PC-9 (cell line): ENCODE measurements at regions not wholly inside any gene's neighbourhood (a gene's known extent, or its start where the extent isn't known, plus 50 kb on each side); places are given as distances from the start of the nearest gene placed in this dataset.

ENCODE experiments used
- BruUV-seq: library from RNA; stranded (reverse); fragments of 400-500 nt; replicated peaks from 2 replicates; lab custom pipeline; 2021; lab: Mats Ljungman, UMichigan
- CTCF ChIA-PET: fragments of 300-600 bp; sonication (Branson Sonifier 250); formaldehyde crosslinking; loops from one replicate; lab custom pipeline; 2022; ENCODE audit warnings: antibody characterized with exemption; lab: Charles Lee
- POLR2A ChIA-PET: fragments of 300-600 bp; sonication (Branson Sonifier 250); formaldehyde crosslinking; loops from one replicate; lab custom pipeline; 2022; ENCODE audit warnings: antibody characterized with exemption; ENCODE audit not compliant: unreplicated experiment; lab: Charles Lee
- DNase-seq, 2 experiments: peaks; one replicate each; pipeline versions ENCODE4 v3.0.0 to v3.0.0-alpha.2; 2015 to 2022; ENCODE audit warnings: mixed read lengths in 1 of 2
- H2AFZ ChIP-seq: fragments of 200-600 bp; sonication (generic); 2 replicates; pipeline ENCODE4 v1.8.1; 2017; ENCODE audit warnings: antibody characterized with exemption
- H3F3A ChIP-seq: fragments of 200-600 bp; sonication (generic); 2 replicates; pipeline ENCODE4 v1.8.1; 2017; ENCODE audit warnings: antibody characterized with exemption, mild to moderate bottlenecking, low read depth; ENCODE audit not compliant: insufficient read depth
- H3K27ac ChIP-seq: fragments of 200-600 bp; sonication (generic); 2 replicates; pipeline ENCODE4 v1.6.1; 2016; ENCODE audit warnings: mixed run types
- H3K27me3 ChIP-seq: fragments of 200-600 bp; sonication (generic); 2 replicates; pipeline ENCODE4 v1.6.1; 2016; ENCODE audit warnings: low read depth, mixed run types; ENCODE audit not compliant: insufficient read depth
- H3K36me3 ChIP-seq: fragments of 200-600 bp; sonication (generic); 2 replicates; pipeline ENCODE4 v1.6.1; 2016; ENCODE audit warnings: low read depth, mixed run types
- H3K4me1 ChIP-seq: fragments of 200-600 bp; sonication (generic); replicated peaks from 2 replicates; pipeline ENCODE4 v1.6.1; 2016; ENCODE audit warnings: mixed run types; ENCODE audit not compliant: insufficient read depth
- H3K4me2 ChIP-seq: fragments of 200-600 bp; sonication (generic); 2 replicates; pipeline ENCODE4 v1.6.1; 2017; ENCODE audit warnings: mixed run types
- H3K4me3 ChIP-seq: fragments of 200-600 bp; sonication (generic); 2 replicates; pipeline ENCODE4 v1.6.1; 2016; ENCODE audit warnings: mixed run types
- H3K79me2 ChIP-seq: fragments of 200-600 bp; sonication (generic); 2 replicates; pipeline ENCODE4 v1.6.1; 2017; ENCODE audit warnings: low read depth, mixed run types
- H3K9me2 ChIP-seq: fragments of 200-600 bp; sonication (generic); 2 replicates; pipeline ENCODE4 v1.8.1; 2017; ENCODE audit warnings: mild to moderate bottlenecking; ENCODE audit not compliant: insufficient read depth
- H3K9me3 ChIP-seq: fragments of 200-600 bp; sonication (generic); 2 replicates; pipeline ENCODE4 v1.8.1; 2016; ENCODE audit warnings: low read depth; ENCODE audit not compliant: insufficient read depth
- H4K20me1 ChIP-seq: fragments of 200-600 bp; sonication (generic); 2 replicates; pipeline ENCODE4 v1.8.1; 2017; ENCODE audit not compliant: insufficient read depth
- EZH2 ChIP-seq: fragments of 200-600 bp; sonication (generic); IDR thresholded peaks from 2 replicates; pipeline ENCODE4 v1.8.0; 2017; ENCODE audit warnings: antibody characterized with exemption, low read depth
- intact Hi-C: fragments of 100-400 bp; cut with micrococcal nuclease; formaldehyde crosslinking; loops from one replicate; pipeline ENCODE4 v1.10.0; 2022; ENCODE audit not compliant: unreplicated experiment
- TF ChIP-seq, protein P1 (sequence below): fragments of 200-600 bp; sonication (generic); conservative IDR thresholded peaks from 2 replicates; pipeline ENCODE4 v1.6.1; 2017; ENCODE audit warnings: mixed run types, antibody characterized with exemption, mild to moderate bottlenecking, moderate library complexity

GRCh38 chr3:26418553-26418952 lies 204.0 kb upstream of the LRRC3B start:
- H3K27me3 ChIP-seq = no peaks in the 10 kb centered on the region
- H3K4me2 ChIP-seq = no peak overlapping the region
- ChIA-PET POLR2A (no interaction called here), CTCF (no interaction called here)
- no peak for DNase-seq
- no peaks in the 10 kb centered on the region for H3K9me2 ChIP-seq
- TF ChIP-seq, protein P1, sequence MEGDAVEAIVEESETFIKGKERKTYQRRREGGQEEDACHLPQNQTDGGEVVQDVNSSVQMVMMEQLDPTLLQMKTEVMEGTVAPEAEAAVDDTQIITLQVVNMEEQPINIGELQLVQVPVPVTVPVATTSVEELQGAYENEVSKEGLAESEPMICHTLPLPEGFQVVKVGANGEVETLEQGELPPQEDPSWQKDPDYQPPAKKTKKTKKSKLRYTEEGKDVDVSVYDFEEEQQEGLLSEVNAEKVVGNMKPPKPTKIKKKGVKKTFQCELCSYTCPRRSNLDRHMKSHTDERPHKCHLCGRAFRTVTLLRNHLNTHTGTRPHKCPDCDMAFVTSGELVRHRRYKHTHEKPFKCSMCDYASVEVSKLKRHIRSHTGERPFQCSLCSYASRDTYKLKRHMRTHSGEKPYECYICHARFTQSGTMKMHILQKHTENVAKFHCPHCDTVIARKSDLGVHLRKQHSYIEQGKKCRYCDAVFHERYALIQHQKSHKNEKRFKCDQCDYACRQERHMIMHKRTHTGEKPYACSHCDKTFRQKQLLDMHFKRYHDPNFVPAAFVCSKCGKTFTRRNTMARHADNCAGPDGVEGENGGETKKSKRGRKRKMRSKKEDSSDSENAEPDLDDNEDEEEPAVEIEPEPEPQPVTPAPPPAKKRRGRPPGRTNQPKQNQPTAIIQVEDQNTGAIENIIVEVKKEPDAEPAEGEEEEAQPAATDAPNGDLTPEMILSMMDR = no peak
- TF ChIP-seq EZH2 = no peak
- H3K4me1 ChIP-seq = no peaks in the 10 kb centered on the region
- intact Hi-C loops = no loop called here
- H4K20me1 ChIP-seq = no peaks in the 10 kb centered on the region
- H3K36me3 ChIP-seq = no peaks in the 10 kb centered on the region
- H3F3A ChIP-seq = no peaks in the 10 kb centered on the region
- no peak overlapping the region for H2AFZ ChIP-seq
- no peak overlapping the region for H3K4me3 ChIP-seq
- no TSS peak for BruUV-seq
- H3K27ac ChIP-seq = no peak overlapping the region
- no peaks in the 10 kb centered on the region for H3K9me3 ChIP-seq
- H3K79me2 ChIP-seq = no peaks in the 10 kb centered on the region

DNA sequence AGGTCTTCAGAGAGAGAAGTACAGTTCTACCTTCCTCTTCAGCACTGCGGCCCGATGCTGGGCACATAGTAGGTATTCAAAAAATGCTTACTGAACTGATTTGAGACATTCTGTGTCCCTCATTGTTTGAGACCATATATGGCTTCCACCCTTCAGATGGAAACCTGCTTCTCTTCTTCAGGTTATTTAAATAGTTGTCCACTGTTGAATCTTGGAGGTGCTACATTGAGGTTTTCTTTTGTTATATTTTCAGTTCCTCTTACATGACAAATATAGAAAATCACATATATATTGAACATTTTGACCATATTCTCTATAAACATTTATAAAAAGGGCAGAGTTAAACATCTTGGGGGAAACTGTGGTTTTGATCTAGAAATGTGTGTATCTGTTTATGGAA lies 200.2 kb upstream of the LRRC3B start:
- no peak overlapping the region for H3K4me2 ChIP-seq
- no peaks in the 10 kb centered on the region for H3K4me1 ChIP-seq
- no peaks in the 10 kb centered on the region for H3F3A ChIP-seq
- H3K9me2 ChIP-seq = no peaks in the 10 kb centered on the region
- no TSS peak for BruUV-seq
- H3K9me3 ChIP-seq = no peaks in the 10 kb centered on the region
- H3K79me2 ChIP-seq = no peaks in the 10 kb centered on the region
- CTCF ChIA-PET = no interaction called here
- H3K27ac ChIP-seq = no peak overlapping the region
- DNase-seq = no peak
- H4K20me1 ChIP-seq = no peaks in the 10 kb centered on the region
- H3K27me3 ChIP-seq = no peaks in the 10 kb centered on the region
- H3K36me3 ChIP-seq = no peaks in the 10 kb centered on the region
- no peak overlapping the region for H2AFZ ChIP-seq
- POLR2A ChIA-PET = no interaction called here
- H3K4me3 ChIP-seq = no peak overlapping the region
- no peak for TF ChIP-seq EZH2
- intact Hi-C loops = no loop called here

DNA sequence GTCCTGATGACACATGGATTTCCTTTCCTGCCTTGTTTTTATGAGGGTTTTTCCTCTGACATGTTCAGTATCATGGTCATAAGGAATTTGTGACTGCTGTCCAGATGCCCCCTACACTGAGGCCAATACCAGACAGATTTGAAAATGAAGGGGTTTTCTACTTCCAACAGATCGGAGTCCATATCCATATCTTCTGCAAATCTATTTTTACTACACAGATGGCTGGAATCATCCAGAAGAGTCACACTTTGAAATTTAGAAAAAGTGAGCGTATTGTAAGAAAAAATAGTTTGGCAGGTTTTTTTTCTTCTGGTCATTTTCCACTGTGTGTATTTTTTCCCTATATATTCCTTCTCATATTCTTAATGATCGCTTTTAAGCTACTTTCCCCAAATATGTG lies 197.5 kb upstream of the LRRC3B start:
- BruUV-seq = no TSS peak
- TF ChIP-seq, protein P1 = no peak
- TF ChIP-seq EZH2 = no peak
- no peak for DNase-seq
- H3K27ac ChIP-seq = no peak overlapping the region
- no peaks in the 10 kb centered on the region for H3F3A ChIP-seq
- H3K79me2 ChIP-seq = no peaks in the 10 kb centered on the region
- no peaks in the 10 kb centered on the region for H3K9me3 ChIP-seq
- no peak overlapping the region for H2AFZ ChIP-seq
- intact Hi-C loops = no loop called here
- H4K20me1 ChIP-seq = no peaks in the 10 kb centered on the region
- no peaks in the 10 kb centered on the region for H3K36me3 ChIP-seq
- no peak overlapping the region for H3K4me3 ChIP-seq
- no peak overlapping the region for H3K4me2 ChIP-seq
- POLR2A ChIA-PET = no interaction called here
- CTCF ChIA-PET = no interaction called here
- no peaks in the 10 kb centered on the region for H3K4me1 ChIP-seq
- no peaks in the 10 kb centered on the region for H3K9me2 ChIP-seq
- no peaks in the 10 kb centered on the region for H3K27me3 ChIP-seq

DNA sequence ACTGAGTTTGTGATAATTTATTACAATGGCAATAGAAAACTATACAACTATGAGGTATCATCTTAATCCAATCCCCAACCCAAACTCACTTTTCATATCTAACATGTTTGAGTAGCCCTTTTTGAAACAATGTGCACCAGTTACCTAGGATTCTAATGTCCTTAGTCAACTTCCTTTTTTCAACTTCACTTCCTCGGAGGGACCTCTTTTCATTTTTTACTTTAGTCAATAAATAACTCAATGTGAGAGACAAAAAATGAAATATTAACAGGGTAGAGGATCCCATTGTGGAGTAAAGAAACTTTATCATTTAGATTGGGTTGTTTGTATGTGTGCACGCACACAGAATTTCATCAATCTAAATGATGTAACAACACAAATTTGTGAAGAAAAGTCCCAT lies 193.6 kb upstream of the LRRC3B start:
- DNase-seq = no peak
- H2AFZ ChIP-seq = no peak overlapping the region
- no peaks in the 10 kb centered on the region for H3K9me3 ChIP-seq
- H3K9me2 ChIP-seq = no peaks in the 10 kb centered on the region
- no peak overlapping the region for H3K4me3 ChIP-seq
- H3K27ac ChIP-seq = no peak overlapping the region
- H3K4me2 ChIP-seq = no peak overlapping the region
- H4K20me1 ChIP-seq = no peaks in the 10 kb centered on the region
- H3K27me3 ChIP-seq = no peaks in the 10 kb centered on the region
- H3K79me2 ChIP-seq = no peaks in the 10 kb centered on the region
- intact Hi-C loops = no loop called here
- H3K36me3 ChIP-seq = no peaks in the 10 kb centered on the region
- H3F3A ChIP-seq = no peaks in the 10 kb centered on the region
- no peak for TF ChIP-seq EZH2
- TF ChIP-seq, protein P1 = no peak
- no TSS peak for BruUV-seq
- CTCF ChIA-PET = no interaction called here
- no peaks in the 10 kb centered on the region for H3K4me1 ChIP-seq
- POLR2A ChIA-PET = no interaction called here
